Retinal pigment epithelial cell (primary cell): ENCODE measurements at regions not wholly inside any gene's neighbourhood (a gene's known extent, or its start where the extent isn't known, plus 50 kb on each side); places are given as distances from the start of the nearest gene placed in this dataset.

Experiments used
- DNase-seq: peaks from one replicate; pipeline ENCODE4 v3.0.0-alpha.2; 2010; ENCODE audit warnings: low read depth
- H3K4me3 ChIP-seq: 2 replicates; pipeline ENCODE4 v1.5.1; 2011; ENCODE audit warnings: mild to moderate bottlenecking, low read length, control low read depth, moderate library complexity
- CTCF ChIP-seq: conservative IDR thresholded peaks from 2 replicates; pipeline ENCODE4 v1.5.1; 2011; ENCODE audit warnings: low read depth, low read length, control low read depth, inconsistent platforms

DNA sequence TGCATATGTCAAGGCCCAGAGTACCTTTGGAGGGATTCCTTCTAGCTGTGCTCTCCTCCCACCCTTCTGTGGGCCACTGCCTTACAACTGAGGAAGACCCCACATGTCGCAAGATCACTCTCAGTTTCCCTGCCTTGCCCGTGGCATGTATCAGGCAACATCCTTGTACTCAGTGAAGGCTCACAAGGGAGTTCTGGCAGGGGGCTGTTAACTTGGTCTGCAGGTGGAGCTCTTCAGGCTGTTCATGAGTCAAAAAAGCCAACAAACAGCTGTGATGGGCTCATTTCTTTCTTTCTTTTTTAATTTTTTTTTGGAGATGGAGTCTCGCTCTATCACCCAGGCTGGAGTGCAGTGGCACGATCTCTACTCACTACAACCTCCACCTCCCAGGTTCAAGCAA is 513.0 kb upstream of the ANKRD30A start:
- H3K4me3 ChIP-seq = no peak overlapping the region
- DNase-seq = no peak
- no peak for TF ChIP-seq CTCF

DNA sequence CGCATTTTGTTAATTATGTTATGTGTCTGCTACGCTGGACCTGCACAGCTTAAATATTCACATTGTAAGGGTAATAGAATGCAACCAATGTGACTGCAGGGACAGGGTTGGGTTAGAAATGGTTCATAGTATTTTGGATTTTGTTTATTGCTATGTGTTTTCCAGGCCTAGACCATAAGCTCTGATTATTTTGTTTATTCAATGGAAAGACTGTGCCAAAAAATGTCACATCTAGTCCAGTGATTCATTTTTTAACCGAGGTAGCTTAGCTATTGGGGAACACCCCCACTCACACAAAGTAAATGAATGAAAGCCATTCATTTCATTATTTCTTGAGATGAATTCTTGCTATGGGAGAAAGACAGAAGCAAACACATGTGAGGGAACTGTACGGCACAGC is 516.5 kb upstream of the ANKRD30A start:
- no peak for DNase-seq
- no peak for TF ChIP-seq CTCF
- no peak overlapping the region for H3K4me3 ChIP-seq

- H3K4me3 ChIP-seq = no peak overlapping the region
- DNase-seq = no peak
- TF ChIP-seq CTCF = no peak
Observed at GRCh38 chr10:36608251-36608650, 517.1 kb upstream of the ANKRD30A start.

- no peak for DNase-seq
- no peak for TF ChIP-seq CTCF
Observed at GRCh38 chr10:36606234-36606839, 519.1 kb upstream of the ANKRD30A start.

GRCh38 chr10:36604316-36604715 is 521.1 kb upstream of the ANKRD30A start:
- no peak overlapping the region for H3K4me3 ChIP-seq
- no peak for DNase-seq
- TF ChIP-seq CTCF = no peak

More at GRCh38 chr10:36606234-36606839, 519.1 kb upstream of the ANKRD30A start:
- no peak overlapping the region for H3K4me3 ChIP-seq

- TF ChIP-seq CTCF = no peak
- no peak for DNase-seq
- no peak overlapping the region for H3K4me3 ChIP-seq
Observed at GRCh38 chr10:36603688-36604087, 521.7 kb upstream of the ANKRD30A start.

GRCh38 chr10:36602374-36602773 is 523.0 kb upstream of the ANKRD30A start:
- no peak for DNase-seq
- no peak for TF ChIP-seq CTCF
- no peak overlapping the region for H3K4me3 ChIP-seq
